ENCODE measurements at regions not wholly inside any gene's neighbourhood (a gene's known extent, or its start where the extent isn't known, plus 50 kb on each side); places are given as distances from the start of the nearest gene placed in this dataset.

DNA sequence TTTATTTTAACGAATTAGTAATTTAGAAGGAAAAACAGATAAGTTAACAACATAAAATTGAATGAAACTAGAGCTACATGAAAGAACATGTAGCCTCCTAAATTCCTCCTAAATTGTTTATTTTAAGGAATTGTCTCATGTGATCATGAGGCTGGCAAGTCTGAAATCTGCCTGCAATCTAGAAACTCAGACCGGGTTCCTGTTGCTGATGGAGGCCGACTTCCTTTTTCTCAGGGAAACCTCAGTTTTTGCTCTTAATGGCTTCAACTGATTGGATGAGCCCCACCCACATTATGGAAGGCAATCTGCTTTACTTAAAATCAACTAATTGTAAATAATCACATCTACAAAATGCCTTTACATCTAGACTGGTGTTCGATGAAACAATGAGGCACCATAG is 205.0 kb upstream of the ADRA1D start:
- H3K4me2 ChIP-seq (ENCODE audit: low read length): no peak overlapping the region
- no peaks in the 10 kb centered on the region for H3K79me2 ChIP-seq (ENCODE audit: insufficient read depth, low read length)
- H3K36me3 ChIP-seq (ENCODE audit: insufficient read depth, low read length): no peaks in the 10 kb centered on the region
- H3K27ac ChIP-seq (ENCODE audit: low read depth, low read length, poor library complexity, severe bottlenecking): no peak overlapping the region
- H3F3A ChIP-seq (ENCODE audit: insufficient read depth, low read length): no peaks in the 10 kb centered on the region
- TF ChIP-seq, protein P1, sequence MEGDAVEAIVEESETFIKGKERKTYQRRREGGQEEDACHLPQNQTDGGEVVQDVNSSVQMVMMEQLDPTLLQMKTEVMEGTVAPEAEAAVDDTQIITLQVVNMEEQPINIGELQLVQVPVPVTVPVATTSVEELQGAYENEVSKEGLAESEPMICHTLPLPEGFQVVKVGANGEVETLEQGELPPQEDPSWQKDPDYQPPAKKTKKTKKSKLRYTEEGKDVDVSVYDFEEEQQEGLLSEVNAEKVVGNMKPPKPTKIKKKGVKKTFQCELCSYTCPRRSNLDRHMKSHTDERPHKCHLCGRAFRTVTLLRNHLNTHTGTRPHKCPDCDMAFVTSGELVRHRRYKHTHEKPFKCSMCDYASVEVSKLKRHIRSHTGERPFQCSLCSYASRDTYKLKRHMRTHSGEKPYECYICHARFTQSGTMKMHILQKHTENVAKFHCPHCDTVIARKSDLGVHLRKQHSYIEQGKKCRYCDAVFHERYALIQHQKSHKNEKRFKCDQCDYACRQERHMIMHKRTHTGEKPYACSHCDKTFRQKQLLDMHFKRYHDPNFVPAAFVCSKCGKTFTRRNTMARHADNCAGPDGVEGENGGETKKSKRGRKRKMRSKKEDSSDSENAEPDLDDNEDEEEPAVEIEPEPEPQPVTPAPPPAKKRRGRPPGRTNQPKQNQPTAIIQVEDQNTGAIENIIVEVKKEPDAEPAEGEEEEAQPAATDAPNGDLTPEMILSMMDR (IDR thresholded peaks at IDR 0.05; ENCODE audit: low read length): no peak
- TF ChIP-seq EZH2 (IDR thresholded peaks at IDR 0.05; ENCODE audit: borderline replicate concordance, low read length): no peak
- H3K9me2 ChIP-seq (ENCODE audit: low read depth, low read length): no peaks in the 10 kb centered on the region
- no peak overlapping the region for H3K4me3 ChIP-seq (ENCODE audit: low read depth, low read length, poor library complexity, severe bottlenecking)
- H3K27me3 ChIP-seq (ENCODE audit: insufficient read depth, low read length): no peaks in the 10 kb centered on the region
- H3K9me3 ChIP-seq (ENCODE audit: low read length): no peaks in the 10 kb centered on the region
- H3K9ac ChIP-seq (ENCODE audit: low read length): no peak overlapping the region
- no peak overlapping the region for H2AFZ ChIP-seq (ENCODE audit: low read length)
- no peaks in the 10 kb centered on the region for H3K4me1 ChIP-seq (ENCODE audit: insufficient read depth, low read length, severe bottlenecking)
- H4K20me1 ChIP-seq (ENCODE audit: insufficient read depth, low read length): no peaks in the 10 kb centered on the region

DNA sequence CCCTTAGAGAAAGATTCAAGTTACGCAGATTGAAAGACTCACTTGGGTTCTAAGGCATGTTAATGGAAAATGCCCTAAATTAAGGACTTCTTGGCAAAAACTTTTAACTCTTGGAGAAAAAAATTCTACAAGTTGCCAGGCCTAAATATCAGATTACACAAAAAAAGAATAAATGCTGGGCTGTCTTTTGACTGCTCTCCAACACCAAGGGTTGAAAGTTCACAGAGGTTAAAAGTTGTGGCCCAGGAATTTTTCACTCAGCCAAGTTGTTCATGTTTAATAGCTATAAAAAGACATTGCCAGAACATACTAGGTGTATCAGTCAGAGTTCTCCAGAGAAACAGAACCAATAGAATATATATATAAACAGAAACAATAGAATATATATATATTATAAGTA is 204.3 kb upstream of the ADRA1D start:
- Histone ChIP-seq H3K36me3 (ENCODE audit: insufficient read depth, low read length) (no peaks in the 10 kb centered on the region), H3K27ac (ENCODE audit: low read depth, low read length, poor library complexity, severe bottlenecking) (no peak overlapping the region)
- TF ChIP-seq, protein P1 (IDR thresholded peaks at IDR 0.05; ENCODE audit: low read length): no peak
- TF ChIP-seq EZH2 (IDR thresholded peaks at IDR 0.05; ENCODE audit: borderline replicate concordance, low read length): no peak

DNA sequence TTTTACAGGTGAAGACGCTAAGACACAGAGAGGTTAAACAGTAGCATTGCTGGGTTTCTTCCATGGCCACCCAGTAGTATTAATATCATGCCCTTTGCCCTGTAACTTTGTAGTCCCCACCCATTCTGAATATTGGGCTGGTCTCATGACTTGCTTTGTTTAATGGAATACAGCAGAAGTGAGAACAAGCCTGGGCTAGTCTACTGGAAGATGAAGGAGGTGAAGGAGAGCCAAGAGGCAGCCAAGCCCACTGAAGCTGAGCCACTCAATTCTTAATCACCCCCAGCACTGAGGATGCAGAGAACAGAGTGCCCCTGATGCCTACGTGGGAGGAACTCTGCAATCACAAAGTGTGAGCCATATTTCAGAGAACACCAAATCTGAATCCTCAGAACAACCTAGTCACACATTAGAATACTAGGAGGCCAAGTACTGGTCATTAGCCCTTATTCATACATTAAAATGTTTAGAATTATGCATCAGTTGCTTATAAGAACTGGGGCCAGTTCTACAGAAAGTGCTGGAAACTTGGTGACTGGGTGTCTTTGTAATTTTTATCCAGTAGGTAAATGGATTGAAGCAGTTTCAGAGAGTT is 202.5 kb upstream of the ADRA1D start:
- Histone ChIP-seq H3K27me3 (ENCODE audit: insufficient read depth, low read length) (no peaks in the 10 kb centered on the region), H3F3A (ENCODE audit: insufficient read depth, low read length) (no peaks in the 10 kb centered on the region), H3K9me2 (ENCODE audit: low read depth, low read length) (no peaks in the 10 kb centered on the region), H3K4me1 (ENCODE audit: insufficient read depth, low read length, severe bottlenecking) (no peaks in the 10 kb centered on the region), H3K9ac (ENCODE audit: low read length) (no peak overlapping the region), H3K4me3 (ENCODE audit: low read depth, low read length, poor library complexity, severe bottlenecking) (no peak overlapping the region), H4K20me1 (ENCODE audit: insufficient read depth, low read length) (no peaks in the 10 kb centered on the region), H3K9me3 (ENCODE audit: low read length) (no peaks in the 10 kb centered on the region), H3K27ac (ENCODE audit: low read depth, low read length, poor library complexity, severe bottlenecking) (no peak overlapping the region), H3K36me3 (ENCODE audit: insufficient read depth, low read length) (no peaks in the 10 kb centered on the region), H3K79me2 (ENCODE audit: insufficient read depth, low read length) (no peaks in the 10 kb centered on the region), H3K4me2 (ENCODE audit: low read length) (no peak overlapping the region), H2AFZ (ENCODE audit: low read length) (no peak overlapping the region)
- TF ChIP-seq EZH2 (IDR thresholded peaks at IDR 0.05; ENCODE audit: borderline replicate concordance, low read length): no peak
- TF ChIP-seq, protein P1 (IDR thresholded peaks at IDR 0.05; ENCODE audit: low read length): no peak

More for the DNA sequence above, 204.3 kb upstream of the ADRA1D start:
- Histone ChIP-seq H3K9me2 (ENCODE audit: low read depth, low read length) (no peaks in the 10 kb centered on the region), H3F3A (ENCODE audit: insufficient read depth, low read length) (no peaks in the 10 kb centered on the region), H3K9me3 (ENCODE audit: low read length) (no peaks in the 10 kb centered on the region), H3K9ac (ENCODE audit: low read length) (no peak overlapping the region), H2AFZ (ENCODE audit: low read length) (no peak overlapping the region), H3K4me1 (ENCODE audit: insufficient read depth, low read length, severe bottlenecking) (no peaks in the 10 kb centered on the region), H3K27me3 (ENCODE audit: insufficient read depth, low read length) (no peaks in the 10 kb centered on the region), H3K79me2 (ENCODE audit: insufficient read depth, low read length) (no peaks in the 10 kb centered on the region), H4K20me1 (ENCODE audit: insufficient read depth, low read length) (no peaks in the 10 kb centered on the region), H3K4me3 (ENCODE audit: low read depth, low read length, poor library complexity, severe bottlenecking) (no peak overlapping the region), H3K4me2 (ENCODE audit: low read length) (no peak overlapping the region)
